Brain pericyte (primary cell): ENCODE measurements at regions not wholly inside any gene's neighbourhood (a gene's known extent, or its start where the extent isn't known, plus 50 kb on each side); places are given as distances from the start of the nearest gene placed in this dataset.

ENCODE experiments used
- DNase-seq: peaks from one replicate; pipeline ENCODE4 v3.0.0-alpha.2; 2012; ENCODE audit warnings: low read depth, low spot score

- DNase-seq: no peak
Measured at GRCh38 chr6:143621876-143622605, 55.7 kb upstream of the PHACTR2 start.

GRCh38 chr6:143621159-143621873 is 56.4 kb upstream of the PHACTR2 start:
- DNase-seq: no peak

GRCh38 chr6:143620447-143620846 is 57.3 kb upstream of the PHACTR2 start:
- no peak for DNase-seq

GRCh38 chr6:143619824-143620401 is 57.9 kb upstream of the PHACTR2 start:
- no peak for DNase-seq

GRCh38 chr6:143616741-143617140 is 61.0 kb upstream of the PHACTR2 start:
- DNase-seq: no peak

GRCh38 chr6:143615785-143616184 is 62.0 kb upstream of the PHACTR2 start:
- DNase-seq: no peak

GRCh38 chr6:143614235-143614634 is 63.5 kb upstream of the PHACTR2 start:
- no peak for DNase-seq

- DNase-seq: no peak
Measured at GRCh38 chr6:143613749-143614148, 64.0 kb upstream of the PHACTR2 start.

- no peak for DNase-seq
Measured at GRCh38 chr6:143612186-143612585, 65.6 kb upstream of the PHACTR2 start.

GRCh38 chr6:143611580-143611979 is 66.2 kb upstream of the PHACTR2 start:
- no peak for DNase-seq

GRCh38 chr6:143609972-143610371 is 67.8 kb upstream of the PHACTR2 start:
- no peak for DNase-seq

GRCh38 chr6:143609501-143609900 is 68.3 kb upstream of the PHACTR2 start:
- DNase-seq: no peak

GRCh38 chr6:143608906-143609305 is 68.9 kb upstream of the PHACTR2 start:
- no peak for DNase-seq

- DNase-seq: no peak
Measured at GRCh38 chr6:143607974-143608373, 69.8 kb upstream of the PHACTR2 start.

GRCh38 chr6:143607168-143607567 is 70.6 kb upstream of the PHACTR2 start:
- no peak for DNase-seq

- DNase-seq: no peak
Measured at GRCh38 chr6:143605906-143606521, 71.8 kb upstream of the PHACTR2 start.

GRCh38 chr6:143603455-143603854 is 74.3 kb upstream of the PHACTR2 start:
- no peak for DNase-seq

- no peak for DNase-seq
Measured at GRCh38 chr6:143601504-143601903, 76.3 kb upstream of the PHACTR2 start.

- DNase-seq: no peak
Measured at GRCh38 chr6:143600821-143601220, 76.9 kb upstream of the PHACTR2 start.

GRCh38 chr6:143598466-143599080 is 79.2 kb upstream of the PHACTR2 start:
- no peak for DNase-seq

GRCh38 chr6:143596866-143597265 is 80.9 kb upstream of the PHACTR2 start:
- peak; percentile 48 for DNase-seq
